ENCODE measurements at regions not wholly inside any gene's neighbourhood (a gene's known extent, or its start where the extent isn't known, plus 50 kb on each side); places are given as distances from the start of the nearest gene placed in this dataset.

DNA sequence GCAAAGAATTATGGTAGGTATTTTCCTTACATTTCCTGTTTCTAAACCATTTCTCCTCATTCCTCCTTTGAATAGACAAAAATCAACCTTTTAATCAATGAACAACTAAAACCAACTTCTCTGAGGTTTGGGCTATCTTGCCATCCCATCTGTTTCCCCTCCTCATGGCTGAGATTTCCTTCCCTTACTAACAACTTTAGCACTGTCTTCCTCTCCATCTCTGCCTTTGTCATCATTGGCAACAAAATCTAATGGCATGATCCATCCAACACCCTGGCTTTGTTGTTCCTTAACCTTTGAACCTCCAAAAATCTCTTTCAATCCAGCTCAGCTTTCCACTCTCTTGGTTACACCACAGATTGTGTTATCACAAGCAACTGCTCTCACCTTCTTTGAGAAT is 95.3 kb upstream of the FAM136A start:
- intact Hi-C loops (cut with DNase I), result no loop called here
- no peak for DNase-seq

DNA sequence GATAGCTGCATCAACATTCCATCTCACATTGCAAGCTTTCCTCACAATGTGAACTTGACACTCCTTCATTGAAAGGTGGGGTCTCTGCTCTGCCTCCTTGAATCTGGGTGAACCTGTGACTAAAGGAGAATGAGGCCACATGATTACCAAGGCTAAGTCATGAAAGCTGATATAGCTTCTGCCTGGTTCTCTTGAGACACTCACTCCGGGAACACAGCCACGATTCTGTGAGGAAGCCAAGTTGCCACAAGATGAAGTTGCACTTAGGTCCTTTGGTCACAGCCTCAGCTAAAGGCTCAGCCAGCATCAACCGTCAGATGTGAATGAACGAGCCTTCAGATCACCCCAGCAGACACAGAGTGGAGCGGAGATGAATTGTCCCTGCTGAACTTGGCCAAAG is 94.7 kb upstream of the FAM136A start:
- no peak for DNase-seq
- intact Hi-C loops (cut with DNase I), result no loop called here

GRCh38 chr2:70393881-70394280 is 92.0 kb upstream of the FAM136A start:
- intact Hi-C loops (cut with DNase I), result no loop called here
- no peak for DNase-seq

DNA sequence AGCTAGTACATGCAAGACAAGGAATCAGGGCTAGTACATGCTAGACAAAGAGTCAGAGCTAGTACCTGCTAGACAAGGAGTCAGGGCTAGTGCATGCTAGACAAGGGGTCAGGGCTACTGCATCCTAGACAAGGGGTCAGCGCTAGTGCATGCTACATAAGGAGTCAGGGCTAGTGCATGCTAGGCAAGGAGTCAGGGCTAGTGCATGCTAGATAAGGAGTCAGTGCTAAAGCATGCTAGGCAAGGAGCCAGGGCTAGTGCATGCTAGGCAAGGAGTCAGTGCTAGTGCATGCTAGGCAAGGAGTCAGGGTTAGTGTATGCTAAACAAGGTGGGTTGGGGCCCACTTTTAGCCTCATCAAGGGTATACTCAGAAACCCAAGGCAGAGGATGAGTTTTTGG is 90.1 kb upstream of the FAM136A start:
- intact Hi-C loops (cut with DNase I), result no loop called here
- DNase-seq, result no peak

GRCh38 chr2:70391259-70391658 is 89.4 kb upstream of the FAM136A start:
- intact Hi-C loops (cut with DNase I), result no loop called here
- no peak for DNase-seq

DNA sequence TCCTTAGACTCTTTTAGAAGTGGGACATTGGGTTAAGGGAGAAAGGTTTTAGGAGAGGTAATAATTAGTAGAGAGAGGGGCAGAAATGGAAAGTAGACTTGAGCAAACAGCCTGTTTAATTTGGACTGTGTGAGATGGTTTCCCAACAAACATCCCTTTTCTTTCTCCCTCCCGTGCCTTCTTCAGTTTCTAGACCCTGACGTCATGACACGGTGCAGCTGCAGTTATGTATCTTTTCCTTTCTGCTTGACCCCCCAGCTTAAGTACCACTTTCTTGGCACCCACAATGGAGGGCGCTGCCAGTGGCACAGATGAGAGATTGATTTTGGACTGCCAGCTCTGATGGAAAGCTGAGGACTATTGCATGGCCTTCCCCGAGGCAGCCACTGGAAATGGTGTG is 86.9 kb upstream of the FAM136A start:
- DNase-seq, result no peak
- intact Hi-C loops (cut with DNase I), result no loop called here

DNA sequence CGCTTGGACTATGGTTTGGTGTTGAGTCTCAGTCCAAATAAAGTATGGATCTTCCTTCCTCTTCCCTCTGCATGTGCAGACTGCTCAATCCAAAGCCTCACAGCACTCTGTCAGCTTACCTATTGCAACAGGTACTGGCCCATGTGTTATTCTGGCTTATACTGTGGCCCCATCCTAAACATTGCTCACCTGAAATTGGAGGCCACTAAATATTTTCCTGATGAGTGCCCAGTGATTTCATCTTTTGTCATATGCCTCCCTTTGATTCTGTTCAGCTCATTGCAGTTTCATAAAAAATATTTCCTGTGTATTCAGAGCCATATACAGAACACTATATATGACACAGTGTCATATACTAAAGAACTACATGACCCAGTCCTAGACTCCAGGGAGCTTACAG is 86.3 kb upstream of the FAM136A start:
- intact Hi-C loops (cut with DNase I), result no loop called here
- DNase-seq, result no peak

DNA sequence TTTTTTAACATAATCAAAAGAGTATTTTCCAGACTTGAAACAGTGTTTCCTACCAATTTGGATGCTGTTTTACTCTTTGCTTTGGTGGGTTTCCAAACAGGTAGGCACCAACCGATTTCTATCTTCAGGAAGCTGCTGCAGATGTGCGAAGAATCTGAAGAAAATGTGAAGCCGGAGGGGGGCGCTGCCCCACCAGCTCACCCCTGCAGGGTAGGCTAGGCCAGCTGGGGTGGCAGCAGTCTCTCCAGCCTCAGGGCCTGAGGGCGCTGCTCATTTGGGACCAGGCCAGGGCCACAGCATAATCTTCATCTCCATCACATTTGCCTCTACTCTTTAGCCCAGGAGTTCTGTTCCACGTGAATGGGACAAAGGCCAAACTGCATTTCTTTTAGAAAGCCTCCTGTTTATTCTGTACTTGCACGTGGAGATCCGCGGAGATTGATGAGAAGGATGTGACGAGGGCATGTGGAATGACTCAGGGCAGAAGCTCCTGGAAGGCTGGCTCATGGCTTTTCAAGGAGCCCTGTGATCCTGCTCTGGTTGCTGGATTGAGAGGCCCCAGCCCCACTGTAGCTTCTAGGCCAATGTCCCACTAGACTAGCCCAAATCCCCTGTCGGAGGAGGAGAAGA is 84.2 kb upstream of the FAM136A start:
- no peak for DNase-seq
- intact Hi-C loops (cut with DNase I), result no loop called here

DNA sequence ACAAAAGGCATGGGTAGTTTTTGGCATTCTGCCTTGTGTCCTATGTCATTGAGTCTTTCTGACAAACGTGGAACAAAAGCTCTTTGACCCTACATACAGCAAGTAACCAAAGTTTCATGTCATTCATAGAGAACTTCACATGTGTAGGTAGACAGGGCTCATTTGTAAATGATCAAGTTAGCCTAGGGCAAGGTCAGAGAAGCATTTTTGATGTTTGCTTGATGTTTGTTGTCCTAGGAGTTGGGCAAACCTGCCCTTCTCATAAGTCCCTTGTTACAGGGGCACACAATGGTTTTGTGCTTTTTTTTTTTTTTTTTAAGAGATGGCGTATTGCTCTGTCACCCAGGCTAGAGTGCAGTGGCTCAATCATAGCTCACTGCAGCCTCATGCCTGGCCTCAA is 83.3 kb upstream of the FAM136A start:
- no peak for DNase-seq
- intact Hi-C loops (cut with DNase I), result no loop called here

GRCh38 chr2:70381821-70382220 is 80.0 kb upstream of the FAM136A start:
- intact Hi-C loops (cut with DNase I), result no loop called here

DNA sequence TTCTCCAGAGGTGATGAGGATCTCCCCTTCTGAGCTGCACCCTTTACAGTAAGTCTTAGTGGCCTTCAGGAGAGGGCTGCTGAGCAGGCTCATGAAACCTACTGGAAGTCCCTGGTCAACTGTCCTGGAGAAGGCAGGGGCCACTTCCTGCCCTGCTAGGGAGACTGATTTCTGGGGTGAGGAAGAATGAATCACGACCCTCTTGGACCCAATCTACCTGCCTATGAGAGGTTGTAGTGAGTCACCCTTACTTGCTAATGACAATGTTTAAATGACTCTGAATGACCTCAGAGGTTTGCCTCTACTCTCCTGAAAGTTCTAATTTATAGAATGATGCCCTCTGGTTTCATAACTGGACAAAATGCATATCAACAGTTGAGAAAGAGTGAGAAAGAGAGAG is 79.4 kb upstream of the FAM136A start:
- DNase-seq, result no peak
- intact Hi-C loops (cut with DNase I), result no loop called here

More at GRCh38 chr2:70381821-70382220, 80.0 kb upstream of the FAM136A start:
- no peak for DNase-seq

GRCh38 chr2:70380621-70381020 is 78.8 kb upstream of the FAM136A start:
- intact Hi-C loops (cut with DNase I), result no loop called here

GRCh38 chr2:70374616-70375015 is 72.7 kb upstream of the FAM136A start:
- intact Hi-C loops (cut with DNase I), result no loop called here
- peak in 3 of 42 donors; percentile 10 to 21 (median 15) for DNase-seq

More at GRCh38 chr2:70380621-70381020, 78.8 kb upstream of the FAM136A start:
- no peak for DNase-seq

DNA sequence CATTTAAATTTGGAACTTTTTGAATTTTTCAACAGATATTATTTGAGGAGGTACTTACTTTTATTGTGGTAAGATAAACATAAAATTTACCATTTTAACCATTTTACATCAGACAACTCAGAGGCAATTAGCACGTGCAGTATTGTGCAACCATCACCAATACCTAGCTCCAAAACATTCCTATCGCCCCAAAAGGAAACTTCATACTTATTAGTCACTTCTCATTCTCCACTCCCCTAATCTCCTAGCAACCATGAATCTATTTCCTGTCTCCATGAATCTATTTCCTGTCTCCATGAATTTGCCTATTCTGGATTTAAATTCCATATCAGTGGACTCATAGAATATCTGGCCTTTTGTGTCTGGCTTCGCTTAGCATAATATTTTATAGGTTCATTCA is 69.9 kb upstream of the FAM136A start:
- DNase-seq, result no peak

GRCh38 chr2:70369082-70369481 is 67.2 kb upstream of the FAM136A start:
- no peak for DNase-seq
- intact Hi-C loops (cut with DNase I), result no loop called here

More for the DNA sequence above, 69.9 kb upstream of the FAM136A start:
- intact Hi-C loops (cut with DNase I), result no loop called here

DNA sequence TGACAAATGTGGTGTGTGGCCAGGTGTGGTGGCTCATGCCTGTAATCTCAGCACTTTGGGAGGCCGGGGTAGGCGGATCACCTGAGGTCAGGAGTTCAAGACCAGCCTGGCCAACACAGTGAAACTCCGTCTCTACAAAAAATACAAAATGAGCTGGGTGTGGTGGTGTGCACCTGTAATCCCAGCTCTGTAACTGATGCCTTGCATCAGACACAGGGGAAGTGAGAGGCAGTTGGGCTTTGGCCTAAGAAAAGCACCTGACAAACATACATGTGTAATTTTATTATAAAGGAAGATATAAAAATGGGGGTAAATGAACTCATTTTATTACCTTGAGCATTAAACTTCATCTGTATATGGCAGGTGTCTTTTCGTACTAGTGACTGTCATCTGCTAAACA is 66.7 kb upstream of the FAM136A start:
- intact Hi-C loops (cut with DNase I), result no loop called here
- no peak for DNase-seq

- intact Hi-C loops (cut with DNase I), result no loop called here
- no peak for DNase-seq
Observed at GRCh38 chr2:70367722-70368323, 66.0 kb upstream of the FAM136A start.

DNA sequence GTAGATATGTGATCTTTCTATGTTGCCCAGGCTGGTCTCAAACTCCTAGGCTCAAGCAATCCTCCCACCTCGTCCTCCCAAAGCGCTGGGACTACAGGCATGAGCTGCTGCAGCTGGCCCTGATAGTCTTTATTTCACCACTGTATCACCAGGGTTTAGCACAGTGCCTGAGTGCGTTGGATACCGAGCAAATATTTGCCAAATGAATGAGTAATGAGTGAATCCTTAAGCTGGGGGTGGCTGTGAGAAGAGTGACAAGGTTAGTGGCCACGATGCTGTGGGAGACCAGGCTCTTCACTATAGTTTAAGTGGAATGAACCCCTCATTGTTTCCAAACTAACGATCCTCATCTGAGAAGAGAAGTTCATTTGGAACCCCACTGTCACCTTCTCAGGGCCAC is 60.8 kb upstream of the FAM136A start:
- DNase-seq, result no peak
- intact Hi-C loops (cut with DNase I), result no loop called here

GRCh38 chr2:70360661-70361270 is 58.9 kb upstream of the FAM136A start:
- intact Hi-C loops (cut with DNase I), result no loop called here
- no peak for DNase-seq

- intact Hi-C loops (cut with DNase I), result no loop called here
Observed at GRCh38 chr2:70357684-70358071, 55.8 kb upstream of the FAM136A start.

More at GRCh38 chr2:70357684-70358071, 55.8 kb upstream of the FAM136A start:
- peak in 6 of 42 donors; percentile 13 to 37 (median 24) for DNase-seq

Data from head of caudate nucleus (tissue), 42 donors.